ENCODE measurements at regions not wholly inside any gene's neighbourhood (a gene's known extent, or its start where the extent isn't known, plus 50 kb on each side); places are given as distances from the start of the nearest gene placed in this dataset.

DNA sequence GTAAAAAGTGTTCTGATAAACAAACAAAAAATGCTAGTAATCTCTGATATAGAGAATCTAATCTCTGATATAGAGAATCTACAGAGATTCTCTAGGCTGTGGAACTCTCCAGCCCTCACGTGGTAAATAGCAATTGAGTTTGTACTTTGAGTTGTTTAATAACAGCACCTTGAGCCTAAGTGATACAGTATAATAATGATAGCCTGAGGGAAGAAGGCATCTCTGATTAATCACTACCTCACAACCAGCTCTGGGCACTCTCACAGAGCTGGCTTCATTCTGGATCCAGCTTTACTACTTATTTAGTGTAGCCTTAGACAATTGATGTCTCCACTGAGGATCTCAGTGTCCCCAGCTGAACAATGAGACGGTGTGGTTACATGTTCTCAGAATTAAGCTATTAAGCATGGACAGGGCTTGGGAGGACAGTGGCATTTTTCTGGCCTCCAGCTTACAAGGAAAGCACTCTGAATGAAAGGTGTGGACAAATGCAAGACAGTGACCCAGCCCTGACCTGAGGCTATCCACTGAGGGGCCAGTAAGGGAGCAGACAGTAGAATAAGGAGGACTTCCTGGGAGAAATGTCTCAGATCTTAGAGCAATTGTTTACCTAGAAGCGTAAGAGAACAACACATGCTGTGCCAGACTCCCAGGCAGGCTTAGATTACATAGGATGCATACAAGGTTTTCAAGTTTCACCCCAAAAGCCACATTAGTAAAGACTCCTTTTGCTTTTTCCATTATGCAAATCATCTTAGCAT lies 88.7 kb upstream of the DRD2 start:
- TF ChIP-seq CTCF (IDR thresholded peaks at IDR 0.05): no peak

DNA sequence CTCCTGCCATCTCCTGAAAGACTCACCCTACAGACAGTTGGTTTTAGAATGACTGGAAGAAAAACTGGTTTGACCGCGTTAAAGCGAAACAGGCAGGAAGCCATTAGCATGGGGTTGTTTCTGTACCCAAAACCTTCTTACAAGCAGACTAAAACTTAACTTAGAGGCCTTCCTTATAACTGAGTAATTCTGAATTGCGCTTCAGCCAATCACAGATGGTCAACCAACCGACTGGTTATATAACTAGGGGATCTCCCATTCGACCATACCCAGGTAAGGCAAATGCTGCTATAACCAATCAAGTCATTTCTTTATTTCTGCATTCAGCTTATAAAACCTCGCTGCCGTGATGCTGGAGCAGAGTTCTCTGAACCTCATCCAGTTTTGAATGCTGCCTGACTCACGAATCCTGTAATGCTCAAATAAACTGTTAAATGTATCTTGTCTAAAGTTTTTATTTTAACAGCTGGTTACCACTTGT lies 87.8 kb upstream of the DRD2 start:
- TF ChIP-seq CTCF (IDR thresholded peaks at IDR 0.05): no peak

DNA sequence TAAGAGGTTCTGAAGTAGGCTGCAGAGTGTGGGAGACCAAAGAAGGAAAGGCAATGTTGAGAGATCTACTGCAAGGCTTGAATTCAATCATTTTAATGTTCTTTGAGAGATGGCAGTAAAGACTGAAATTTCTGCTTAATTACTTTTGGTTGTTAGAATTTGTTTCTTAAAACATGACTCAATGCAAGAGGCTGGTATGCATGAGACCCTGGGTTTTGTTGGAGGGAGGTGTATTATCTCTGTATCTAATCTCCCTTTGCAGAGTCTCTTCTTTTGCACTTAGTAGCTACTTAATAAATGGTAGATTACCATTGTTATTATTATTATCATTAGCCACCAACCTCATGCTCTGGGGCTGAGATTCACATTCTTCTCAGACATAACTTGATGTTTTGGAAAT lies 87.4 kb upstream of the DRD2 start:
- no peak for TF ChIP-seq CTCF (IDR thresholded peaks at IDR 0.05)

- TF ChIP-seq CTCF (IDR thresholded peaks at IDR 0.05): no peak
Measured at GRCh38 chr11:113557926-113558325, 82.7 kb upstream of the DRD2 start.

- TF ChIP-seq CTCF (IDR thresholded peaks at IDR 0.05): no peak
Measured at GRCh38 chr11:113556036-113556435, 80.8 kb upstream of the DRD2 start.

- TF ChIP-seq CTCF (IDR thresholded peaks at IDR 0.05): no peak
Measured at GRCh38 chr11:113555071-113555619, 79.9 kb upstream of the DRD2 start.

DNA sequence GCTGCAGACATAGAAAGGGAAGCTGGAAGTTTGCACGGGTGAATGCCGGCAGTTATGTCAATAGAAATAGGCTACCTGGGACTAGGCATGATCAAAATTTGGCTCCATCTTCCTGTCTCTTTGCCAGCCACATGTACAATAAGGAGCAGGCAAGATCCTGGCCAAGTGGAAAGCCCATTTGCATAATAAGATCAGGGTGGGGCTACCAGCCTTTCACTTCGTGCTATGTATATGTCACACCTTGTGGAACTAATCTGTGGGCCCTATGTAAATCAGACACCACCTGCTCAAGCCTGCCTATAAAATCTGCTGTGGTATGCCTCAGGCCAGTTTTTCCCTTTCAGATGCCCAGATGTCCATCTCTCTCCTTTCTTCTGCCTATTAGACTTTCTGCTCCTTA lies 79.3 kb upstream of the DRD2 start:
- TF ChIP-seq CTCF (IDR thresholded peaks at IDR 0.05): no peak
